Endothelial cell of umbilical vein (primary cell): ENCODE measurements at regions not wholly inside any gene's neighbourhood (a gene's known extent, or its start where the extent isn't known, plus 50 kb on each side); places are given as distances from the start of the nearest gene placed in this dataset.

ENCODE experiments used
- BruUV-seq: library from RNA; stranded (reverse); fragments of 400-500 nt; replicated peaks from 2 replicates; lab custom pipeline; 2021; lab: Mats Ljungman, UMichigan
- CTCF ChIA-PET: fragments of 300-600, 350-600 bp; sonication (Branson Sonifier 250); formaldehyde crosslinking; loops from one replicate; lab custom pipeline; 2021; ENCODE audit warnings: antibody characterized with exemption, inconsistent platforms; lab: Charles Lee
- POLR2A ChIA-PET: fragments of 300-600, 350-600 bp; sonication (Branson Sonifier 250); formaldehyde crosslinking; loops from one replicate; lab custom pipeline; 2021; ENCODE audit warnings: antibody characterized with exemption, inconsistent platforms; lab: Charles Lee
- DNase-seq: peaks from one replicate; pipeline ENCODE4 v3.0.0-alpha.2; 2011; ENCODE audit warnings: low read depth, low spot score
- FAIRE-seq: peaks from 2 replicates; lab custom pipeline; 2011; peaks lifted over from hg19 to GRCh38; lab: Jason Lieb, UNC
- H2AFZ ChIP-seq: 2 replicates; pipeline ENCODE4 v1.6.0; 2012; ENCODE audit warnings: low read depth, low read length, control low read depth, inconsistent platforms
- H3K27ac ChIP-seq: 2 replicates; pipeline ENCODE4 v1.5.1; 2011; ENCODE audit warnings: low read depth, mild to moderate bottlenecking, control low read depth, low read length, moderate library complexity; ENCODE audit not compliant: insufficient read depth
- H3K27me3 ChIP-seq, 2 experiments: 2 replicates each; pipeline versions ENCODE4 v1.6.0 to v1.6.1; 2011; ENCODE audit warnings: low read length in 2 of 2, mixed read lengths in 1 of 2; ENCODE audit not compliant: control insufficient read depth in 2 of 2, insufficient read depth in 2 of 2
- H3K36me3 ChIP-seq, 2 experiments: 2 replicates in 1 of 2; 3 replicates in 1 of 2; pipeline ENCODE4 v1.5.1; 2011; ENCODE audit warnings: low read length in 2 of 2, mild to moderate bottlenecking in 1 of 2, moderate library complexity in 1 of 2; ENCODE audit not compliant: control insufficient read depth in 2 of 2, insufficient read depth in 2 of 2; ENCODE audit errors: extremely low read depth in 1 of 2
- H3K4me1 ChIP-seq: 3 replicates; pipeline ENCODE4 v1.5.1; 2011; ENCODE audit warnings: mild to moderate bottlenecking, low read length; ENCODE audit not compliant: control insufficient read depth, insufficient read depth; ENCODE audit errors: extremely low read depth
- H3K4me2 ChIP-seq: 2 replicates; pipeline ENCODE4 v1.6.1; 2011; ENCODE audit warnings: low read length, control low read depth, mixed read lengths; ENCODE audit not compliant: insufficient read depth
- H3K4me3 ChIP-seq, 3 experiments: fragments of 200-600 bp in 1 of 3; sonication (generic), shearing (Covaris generic) in 1 of 3; replicated peaks in 1 of 3; 2 replicates each; pipeline ENCODE4 v1.5.1; 2011 to 2016; ENCODE audit warnings: control low read depth in 3 of 3, low read length in 3 of 3, mild to moderate bottlenecking in 2 of 3, inconsistent platforms in 1 of 3, low read depth in 1 of 3, moderate library complexity in 1 of 3; ENCODE audit not compliant: insufficient read depth in 1 of 3
- H3K79me2 ChIP-seq: 2 replicates; pipeline ENCODE4 v1.6.0; 2012; ENCODE audit warnings: low read length, inconsistent platforms; ENCODE audit not compliant: control insufficient read depth, insufficient read depth
- H3K9ac ChIP-seq: replicated peaks from 2 replicates; pipeline ENCODE3; 2011; ENCODE audit warnings: low read length, control low read depth; ENCODE audit not compliant: insufficient read depth; ENCODE audit errors: extremely low read depth
- H3K9me1 ChIP-seq: replicated peaks from 3 replicates; pipeline ENCODE4 v1.6.0; 2011; ENCODE audit warnings: mild to moderate bottlenecking, low read length; ENCODE audit not compliant: control insufficient read depth, insufficient read depth; ENCODE audit errors: extremely low read depth
- H3K9me3 ChIP-seq: replicated peaks from 2 replicates; pipeline ENCODE4 v1.5.1; 2012; ENCODE audit warnings: low read length, inconsistent platforms; ENCODE audit not compliant: control insufficient read depth, insufficient read depth
- H4K20me1 ChIP-seq: replicated peaks from 2 replicates; pipeline ENCODE3; 2011; ENCODE audit warnings: mild to moderate bottlenecking, low read length; ENCODE audit not compliant: control insufficient read depth, insufficient read depth; ENCODE audit errors: extremely low read depth
- EZH2 ChIP-seq: IDR thresholded peaks from 2 replicates; pipeline ENCODE4 v1.6.1; 2012; ENCODE audit warnings: borderline replicate concordance, low read depth, mild to moderate bottlenecking, moderate library complexity, low read length, inconsistent platforms; ENCODE audit not compliant: severe bottlenecking
- GATA2 ChIP-seq: IDR thresholded peaks from 2 replicates; pipeline ENCODE4 v1.7.0; 2011; ENCODE audit warnings: low read depth, mild to moderate bottlenecking, moderate library complexity, mixed read lengths, low read length; ENCODE audit not compliant: insufficient read length, insufficient read depth
- MAX ChIP-seq: IDR thresholded peaks from 2 replicates; pipeline ENCODE4 v1.6.1; 2011; ENCODE audit not compliant: insufficient read depth, insufficient read length
- MYC ChIP-seq: IDR thresholded peaks from one replicate; pipeline ENCODE4 v1.6.1; 2011; ENCODE audit warnings: mild to moderate bottlenecking, low read depth, low read length
- POLR2A ChIP-seq: IDR thresholded peaks from 2 replicates; pipeline ENCODE4 v1.6.1; 2012; ENCODE audit warnings: low read depth, mild to moderate bottlenecking, control low read depth, low read length
- POLR2AphosphoS5 ChIP-seq: IDR thresholded peaks from 2 replicates; pipeline ENCODE4 v1.6.1; 2012; ENCODE audit warnings: low read depth, mild to moderate bottlenecking, control low read depth, low read length, moderate library complexity; ENCODE audit not compliant: insufficient read depth
- dilution Hi-C: fragments of 300-500 bp; cut with MboI; formaldehyde crosslinking; loops from one replicate; pipeline ENCODE4 v1.15.0; 2019; ENCODE audit warnings: low sequenced_read_pairs; ENCODE audit not compliant: extremely low pct_ligation_motif_present
- intact Hi-C: fragments of 100-400 bp; cut with micrococcal nuclease; formaldehyde crosslinking; loops from one replicate; pipeline ENCODE4 v1.10.0; 2022

GRCh38 chr12:70971001-70971794 lies 50.7 kb upstream of the PTPRR start:
- intact Hi-C loops, result no loop called here
- Histone ChIP-seq H2AFZ (no peak overlapping the region), H3K4me3 (no peak overlapping the region), H3K9ac (no peak overlapping the region), H3K4me2 (no peak overlapping the region), H3K36me3 (no peaks in the 10 kb centered on the region), H3K27ac (no peak overlapping the region), H3K79me2 (no peaks in the 10 kb centered on the region), H3K4me1 (no peaks in the 10 kb centered on the region), H3K9me3 (no peaks in the 10 kb centered on the region), H3K27me3 (peaks cover 0 to 5% of the 10 kb centered on the region in 2 experiments), H4K20me1 (no peaks in the 10 kb centered on the region), H3K9me1 (no peaks in the 10 kb centered on the region)
- no TSS peak for BruUV-seq
- DNase-seq (no peak), FAIRE-seq (no peak)
- no peak for TF ChIP-seq MYC
- TF ChIP-seq POLR2AphosphoS5, result no peak
- no peak for TF ChIP-seq EZH2
- no peak for TF ChIP-seq GATA2
- TF ChIP-seq POLR2A, result no peak
- TF ChIP-seq MAX, result no peak
- dilution Hi-C loops, result no loop called here
- POLR2A ChIA-PET, result no interaction called here
- CTCF ChIA-PET, result no interaction called here
